Activated T-helper 17 cell treated with anti-CD3 and anti-CD28 coated beads, Interleukin-2, amount 50 U/mL, for 72 hours (primary cell): ENCODE measurements at regions not wholly inside any gene's neighbourhood (a gene's known extent, or its start where the extent isn't known, plus 50 kb on each side); places are given as distances from the start of the nearest gene placed in this dataset.

Experiments used
- ATAC-seq: fragments of 150-1000 bp; cut with Tn5 transposase; replicated peaks from 2 replicates; pipeline ENCODE4 v1.10.0; 2021; ENCODE audit warnings: mild to moderate bottlenecking, moderate library complexity
- H3K27ac Mint-ChIP-seq: one replicate; pipeline ENCODE4 v1.8.0; 2022; ENCODE audit warnings: mixed read lengths
- H3K27me3 Mint-ChIP-seq: one replicate; pipeline ENCODE4 v1.8.0; 2022; ENCODE audit warnings: mixed read lengths
- H3K36me3 Mint-ChIP-seq: one replicate; pipeline ENCODE4 v1.8.0; 2022; ENCODE audit warnings: low read depth, mild to moderate bottlenecking, mixed read lengths
- H3K4me1 Mint-ChIP-seq: one replicate; pipeline ENCODE4 v1.8.0; 2022; ENCODE audit warnings: mixed read lengths
- H3K4me3 Mint-ChIP-seq: one replicate; pipeline ENCODE4 v1.8.0; 2022; ENCODE audit warnings: mild to moderate bottlenecking, mixed read lengths
- H3K9me3 Mint-ChIP-seq: one replicate; pipeline ENCODE4 v1.8.0; 2022; ENCODE audit warnings: mixed read lengths

DNA sequence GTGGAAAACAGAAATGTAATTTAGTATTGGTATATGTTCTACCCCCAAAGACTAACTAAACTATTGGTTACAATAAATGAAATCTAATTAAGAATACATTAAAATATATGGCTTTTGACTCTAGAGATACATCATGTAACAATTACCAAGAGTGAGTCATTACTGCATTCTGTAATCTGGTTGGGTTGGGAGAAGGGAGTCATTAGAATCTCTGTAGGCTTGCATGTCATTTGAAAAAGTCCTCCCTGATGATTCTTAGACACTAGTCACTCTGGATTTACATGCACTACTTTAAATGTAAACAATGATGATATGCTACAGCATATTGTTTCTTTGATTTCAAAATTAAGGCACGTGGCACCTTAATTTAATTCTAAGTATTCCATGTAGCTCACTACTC is 293.4 kb upstream of the CHST9 start:
- peaks cover 27% of the 10 kb centered on the region for H3K9me3 Mint-ChIP-seq
- H3K4me3 Mint-ChIP-seq = no peak overlapping the region
- no peaks in the 10 kb centered on the region for H3K4me1 Mint-ChIP-seq
- H3K36me3 Mint-ChIP-seq = no peaks in the 10 kb centered on the region
- no peak overlapping the region for H3K27ac Mint-ChIP-seq
- no peak for ATAC-seq
- no peaks in the 10 kb centered on the region for H3K27me3 Mint-ChIP-seq

DNA sequence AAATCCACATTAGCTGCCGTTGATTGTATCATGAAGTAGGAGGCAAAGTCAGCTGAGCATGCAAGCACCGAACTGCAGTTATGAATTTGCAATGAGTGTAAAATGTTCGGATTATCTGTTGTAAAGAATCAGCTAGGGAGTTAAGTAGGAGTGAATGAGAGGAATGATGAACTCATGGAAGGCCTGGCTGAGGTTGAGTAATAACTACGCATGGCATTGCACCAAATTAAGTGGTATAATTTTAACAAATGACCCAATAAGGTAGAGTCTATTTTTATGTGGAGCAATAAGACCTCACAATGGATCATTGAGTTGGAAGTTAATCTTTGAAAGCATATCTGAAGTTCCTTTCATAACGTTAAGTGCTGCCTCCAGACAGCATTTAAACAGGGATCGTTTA is 288.2 kb upstream of the CHST9 start:
- H3K9me3 Mint-ChIP-seq = peaks cover 21% of the 10 kb centered on the region
- H3K27ac Mint-ChIP-seq = no peak overlapping the region
- no peak overlapping the region for H3K4me3 Mint-ChIP-seq
- H3K36me3 Mint-ChIP-seq = no peaks in the 10 kb centered on the region
- ATAC-seq = no peak
- H3K4me1 Mint-ChIP-seq = no peaks in the 10 kb centered on the region
- no peaks in the 10 kb centered on the region for H3K27me3 Mint-ChIP-seq

DNA sequence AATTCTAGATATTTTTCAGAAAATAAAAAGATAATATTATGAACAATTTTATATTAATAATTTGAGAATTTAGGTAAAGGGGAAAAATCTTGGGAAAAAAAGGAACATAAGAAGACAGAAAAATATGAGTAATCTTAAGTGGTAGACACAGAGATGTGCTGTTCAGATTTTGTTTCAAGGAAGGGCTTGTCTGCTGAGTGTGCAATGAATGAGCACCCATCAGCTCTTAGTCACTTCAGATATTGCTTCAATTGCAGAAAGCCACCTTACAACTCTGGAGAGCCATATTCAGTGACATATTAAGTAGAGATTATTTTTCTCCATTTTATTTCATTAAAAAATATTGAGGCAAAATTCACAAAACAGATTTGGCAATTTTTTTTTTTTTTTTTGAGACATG is 282.0 kb upstream of the CHST9 start:
- H3K4me1 Mint-ChIP-seq = no peaks in the 10 kb centered on the region
- no peak overlapping the region for H3K27ac Mint-ChIP-seq
- no peaks in the 10 kb centered on the region for H3K36me3 Mint-ChIP-seq
- H3K9me3 Mint-ChIP-seq = no peaks in the 10 kb centered on the region
- no peaks in the 10 kb centered on the region for H3K27me3 Mint-ChIP-seq
- H3K4me3 Mint-ChIP-seq = no peak overlapping the region
- no peak for ATAC-seq

DNA sequence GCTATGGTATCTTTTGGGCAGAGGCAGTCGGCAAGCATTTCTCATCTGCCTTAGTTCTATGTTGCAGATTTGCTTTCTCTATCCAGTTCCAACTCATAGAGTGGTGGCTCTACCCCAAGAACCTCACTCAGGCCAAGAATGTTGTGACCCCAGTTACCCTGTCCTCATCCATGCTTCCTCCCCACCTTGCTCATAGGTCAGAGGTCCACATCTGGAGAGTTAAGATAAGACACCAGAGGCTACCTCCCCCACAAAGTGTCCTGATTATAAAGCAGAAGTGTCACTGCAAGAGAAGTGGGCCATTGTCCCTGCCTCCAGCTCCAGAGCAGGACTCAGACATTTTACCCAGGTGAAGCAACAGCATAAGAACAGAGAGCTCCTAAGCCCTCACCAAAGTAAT is 276.8 kb upstream of the CHST9 start:
- H3K4me1 Mint-ChIP-seq = no peaks in the 10 kb centered on the region
- H3K27ac Mint-ChIP-seq = no peak overlapping the region
- no peaks in the 10 kb centered on the region for H3K27me3 Mint-ChIP-seq
- H3K36me3 Mint-ChIP-seq = no peaks in the 10 kb centered on the region
- no peak overlapping the region for H3K4me3 Mint-ChIP-seq
- no peak for ATAC-seq
- H3K9me3 Mint-ChIP-seq = peaks cover 4% of the 10 kb centered on the region

DNA sequence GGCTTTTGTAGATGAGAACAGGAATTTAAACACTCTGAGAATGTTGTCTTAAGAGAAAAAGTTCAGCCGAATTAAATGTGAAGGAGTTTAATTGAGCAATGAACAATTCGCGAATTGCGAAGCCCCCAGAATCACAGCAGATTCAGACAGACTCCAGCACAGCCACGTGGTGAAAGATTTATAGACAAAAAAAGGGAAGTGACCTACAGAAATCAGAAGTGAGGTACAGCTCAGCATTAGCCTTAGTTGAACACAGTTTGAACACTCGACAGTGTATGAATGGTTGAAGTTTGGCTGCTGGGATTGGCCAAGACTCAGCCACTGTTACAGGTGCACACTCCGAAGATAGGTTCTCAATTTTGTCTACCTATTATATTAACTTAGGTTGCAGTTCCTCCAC is 264.0 kb upstream of the CHST9 start:
- H3K9me3 Mint-ChIP-seq = peaks cover 7% of the 10 kb centered on the region
- H3K27ac Mint-ChIP-seq = no peak overlapping the region
- no peak for ATAC-seq
- H3K4me3 Mint-ChIP-seq = no peak overlapping the region
- H3K4me1 Mint-ChIP-seq = no peaks in the 10 kb centered on the region
- no peaks in the 10 kb centered on the region for H3K36me3 Mint-ChIP-seq
- no peaks in the 10 kb centered on the region for H3K27me3 Mint-ChIP-seq

DNA sequence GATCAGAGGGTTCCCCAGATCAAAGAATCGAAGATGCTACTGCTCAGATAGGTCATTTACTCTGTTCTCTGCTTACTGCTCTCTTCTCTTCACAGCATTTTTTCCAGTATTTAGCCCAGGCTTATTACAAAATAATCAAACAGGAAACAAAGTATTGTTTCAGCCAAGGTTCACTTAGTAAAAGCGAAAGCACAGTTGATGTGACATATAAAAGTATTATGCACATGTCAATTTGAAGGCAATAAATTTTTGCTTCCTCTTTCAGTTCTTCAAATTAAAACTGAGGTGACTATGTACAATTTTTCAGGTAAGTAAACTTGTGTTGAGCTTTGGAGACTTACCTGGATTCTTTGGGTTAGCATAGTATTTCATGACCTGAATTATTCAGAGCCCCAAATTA is 262.8 kb upstream of the CHST9 start:
- H3K27ac Mint-ChIP-seq = no peak overlapping the region

DNA sequence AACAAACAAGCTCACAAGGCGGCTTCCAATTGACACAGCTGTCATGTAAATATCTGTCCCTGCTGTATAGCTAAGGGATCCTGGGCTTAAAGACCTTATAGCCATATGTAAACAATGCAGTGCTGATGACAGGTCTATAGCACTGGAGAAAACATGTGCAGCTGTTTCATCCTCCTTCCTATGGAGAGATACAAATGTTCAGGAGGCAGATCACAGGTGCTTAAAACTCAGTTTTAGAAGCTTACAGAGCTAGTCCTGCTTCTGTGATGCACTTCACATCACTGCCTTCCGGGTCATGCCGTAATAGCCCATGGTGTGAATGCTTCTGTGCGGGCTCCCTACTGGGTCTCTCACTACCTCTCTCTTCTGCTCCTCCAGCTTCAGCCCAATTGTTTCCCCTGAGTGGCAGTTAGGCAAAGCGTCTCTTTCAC is 262.4 kb upstream of the CHST9 start:
- no peak overlapping the region for H3K4me3 Mint-ChIP-seq
- H3K27ac Mint-ChIP-seq = no peak overlapping the region
- H3K4me1 Mint-ChIP-seq = no peaks in the 10 kb centered on the region
- ATAC-seq = no peak
- peaks cover 4% of the 10 kb centered on the region for H3K9me3 Mint-ChIP-seq
- no peaks in the 10 kb centered on the region for H3K36me3 Mint-ChIP-seq
- no peaks in the 10 kb centered on the region for H3K27me3 Mint-ChIP-seq

More for the DNA sequence above, 262.8 kb upstream of the CHST9 start:
- Mint-ChIP-seq H3K9me3 (peaks cover 4% of the 10 kb centered on the region), H3K4me3 (no peak overlapping the region), H3K36me3 (no peaks in the 10 kb centered on the region), H3K27me3 (no peaks in the 10 kb centered on the region), H3K4me1 (no peaks in the 10 kb centered on the region)
- no peak for ATAC-seq

DNA sequence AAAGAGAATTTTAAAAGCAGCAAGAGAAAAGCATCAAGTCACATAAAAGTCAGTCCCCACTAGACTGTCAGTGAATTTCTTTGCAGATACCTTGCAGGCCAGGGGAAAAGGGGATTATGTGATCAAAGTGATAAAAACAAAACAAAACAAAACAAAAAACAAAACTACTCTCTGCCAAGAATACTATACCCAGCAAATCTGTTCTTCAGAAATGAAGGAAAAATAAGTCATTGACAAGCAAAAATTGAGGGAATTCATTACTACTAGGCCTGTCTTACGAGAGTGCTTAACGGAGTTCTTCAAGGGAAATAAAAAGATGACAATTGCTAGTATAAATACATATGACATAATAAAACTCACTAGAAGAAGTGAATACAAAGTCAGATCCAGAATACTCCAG is 245.5 kb upstream of the CHST9 start:
- Mint-ChIP-seq H3K27ac (no peak overlapping the region), H3K4me1 (no peaks in the 10 kb centered on the region), H3K36me3 (no peaks in the 10 kb centered on the region), H3K27me3 (no peaks in the 10 kb centered on the region), H3K9me3 (peaks cover 10% of the 10 kb centered on the region), H3K4me3 (no peak overlapping the region)
- ATAC-seq = no peak

DNA sequence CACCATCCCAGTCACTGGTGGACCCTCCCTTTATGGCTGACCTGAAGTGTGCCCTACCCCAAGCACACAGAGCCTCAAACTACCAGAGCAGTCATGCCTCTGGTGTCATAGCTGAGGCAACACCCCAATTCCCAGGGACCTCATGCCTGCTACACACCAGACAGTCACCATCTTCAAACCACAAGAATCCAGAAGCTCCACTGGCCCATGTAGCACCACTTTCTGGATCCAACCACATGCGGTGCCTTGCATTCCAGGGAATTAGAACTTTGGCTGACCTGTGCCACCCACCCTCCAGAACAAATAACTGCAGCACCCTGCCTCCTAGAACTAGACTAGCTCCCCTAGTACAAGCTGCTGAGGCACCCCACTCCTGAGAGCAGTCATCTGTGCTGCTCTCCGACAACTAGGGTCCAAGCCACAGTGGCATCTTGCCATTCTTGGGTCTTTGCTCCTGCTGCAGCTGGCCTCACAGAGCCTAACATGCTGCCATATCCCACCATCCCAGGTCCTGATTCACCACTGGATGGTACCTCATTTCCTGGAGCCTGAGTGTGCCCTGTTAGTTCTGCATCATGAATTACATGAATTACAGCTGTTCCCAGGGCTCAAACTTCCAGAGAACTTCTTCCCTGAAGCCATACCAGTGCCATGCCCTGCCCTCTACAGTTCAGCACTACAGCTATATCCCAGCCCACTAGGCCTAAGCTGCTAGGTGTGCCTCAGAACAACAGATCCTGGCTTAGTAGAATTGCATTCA is 243.8 kb upstream of the CHST9 start:
- Mint-ChIP-seq H3K9me3 (peaks cover 9% of the 10 kb centered on the region), H3K4me1 (no peaks in the 10 kb centered on the region), H3K4me3 (no peak overlapping the region), H3K27ac (no peak overlapping the region), H3K36me3 (no peaks in the 10 kb centered on the region), H3K27me3 (no peaks in the 10 kb centered on the region)
- no peak for ATAC-seq

DNA sequence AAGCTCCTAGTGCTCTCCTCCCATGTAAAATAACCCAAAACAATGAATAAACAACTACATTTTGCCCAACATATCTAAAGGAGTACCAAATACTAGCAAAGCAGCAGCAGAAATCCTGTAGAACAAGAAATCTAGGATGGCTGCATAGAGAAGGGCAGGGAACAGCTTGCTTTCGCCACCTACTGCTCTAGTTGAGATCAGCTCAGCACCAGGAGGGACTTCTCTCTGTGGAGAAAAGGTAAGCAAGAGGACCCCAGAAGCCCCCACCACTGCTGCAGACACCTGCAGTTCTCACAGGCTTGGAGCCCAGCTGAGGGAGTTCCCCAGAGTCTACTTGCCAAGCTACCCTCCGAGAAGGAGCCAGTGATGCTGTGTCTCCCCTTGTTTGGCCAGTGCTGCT is 243.0 kb upstream of the CHST9 start:
- no peak for ATAC-seq
- no peak overlapping the region for H3K27ac Mint-ChIP-seq
- no peaks in the 10 kb centered on the region for H3K27me3 Mint-ChIP-seq
- H3K4me3 Mint-ChIP-seq = no peak overlapping the region
- no peaks in the 10 kb centered on the region for H3K4me1 Mint-ChIP-seq
- no peaks in the 10 kb centered on the region for H3K36me3 Mint-ChIP-seq
- H3K9me3 Mint-ChIP-seq = peaks cover 9% of the 10 kb centered on the region

DNA sequence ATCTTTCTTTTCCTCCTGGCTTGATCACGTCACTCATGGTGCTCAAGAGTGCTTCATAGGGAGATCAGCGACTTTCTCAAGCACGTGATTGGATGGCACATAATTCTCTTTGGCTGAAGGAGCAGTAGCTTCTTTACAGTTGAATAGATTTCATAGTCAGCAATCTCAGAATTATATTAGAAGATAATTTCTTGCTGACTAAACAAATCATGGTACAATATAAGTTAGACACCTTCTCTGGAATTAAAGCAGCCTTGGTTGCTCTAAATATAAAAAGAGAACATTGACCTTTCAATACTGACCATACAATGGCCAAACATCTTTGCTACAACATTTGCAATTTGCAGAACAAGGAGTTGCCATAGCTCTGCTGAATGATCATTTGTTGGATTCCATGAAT is 238.5 kb upstream of the CHST9 start:
- no peak overlapping the region for H3K27ac Mint-ChIP-seq
- ATAC-seq = no peak
- H3K27me3 Mint-ChIP-seq = no peaks in the 10 kb centered on the region
- H3K4me3 Mint-ChIP-seq = no peak overlapping the region
- H3K36me3 Mint-ChIP-seq = no peaks in the 10 kb centered on the region
- peaks cover 24% of the 10 kb centered on the region for H3K9me3 Mint-ChIP-seq
- no peaks in the 10 kb centered on the region for H3K4me1 Mint-ChIP-seq

DNA sequence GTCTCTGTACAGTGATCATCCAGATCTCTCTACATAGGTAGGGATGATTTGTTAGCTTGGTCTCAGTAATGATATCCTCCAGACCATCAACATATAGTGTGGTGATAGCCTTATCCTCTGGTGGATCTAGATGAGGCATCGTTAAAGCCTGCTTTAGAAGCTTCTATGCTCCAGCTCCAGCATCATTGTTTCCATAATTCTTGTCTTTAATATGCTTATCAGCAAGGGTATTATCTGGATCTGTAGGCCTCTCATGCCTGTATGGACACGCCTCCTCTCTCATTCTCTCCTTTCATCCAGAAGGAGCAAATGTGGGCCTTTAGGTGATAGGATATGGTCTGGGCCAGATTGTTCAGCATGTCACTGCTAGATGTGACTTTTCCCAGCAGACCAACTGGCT is 234.5 kb upstream of the CHST9 start:
- H3K27ac Mint-ChIP-seq = no peak overlapping the region
- no peak for ATAC-seq
- peaks cover 24% of the 10 kb centered on the region for H3K9me3 Mint-ChIP-seq
- H3K36me3 Mint-ChIP-seq = no peaks in the 10 kb centered on the region
- H3K4me1 Mint-ChIP-seq = no peaks in the 10 kb centered on the region
- H3K4me3 Mint-ChIP-seq = no peak overlapping the region
- H3K27me3 Mint-ChIP-seq = no peaks in the 10 kb centered on the region

DNA sequence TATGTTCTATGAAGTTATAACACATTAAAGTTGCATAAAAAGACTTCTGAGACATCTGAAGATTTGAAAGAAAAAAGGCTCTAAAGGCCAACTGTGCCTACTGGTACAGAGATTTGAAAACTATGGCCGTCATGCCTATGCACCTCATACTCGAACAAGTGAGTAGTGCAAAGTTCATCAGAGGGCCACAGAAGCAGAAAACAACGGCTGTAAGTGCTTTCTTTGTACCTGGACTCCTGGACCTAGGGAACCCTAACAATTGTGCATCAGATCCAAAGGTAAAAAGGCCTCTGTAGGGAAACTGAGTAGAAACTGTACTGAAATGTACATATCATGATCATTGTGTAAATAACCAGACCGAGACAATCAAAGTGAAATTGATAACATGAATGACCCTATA is 230.4 kb upstream of the CHST9 start:
- ATAC-seq = no peak
- Mint-ChIP-seq H3K36me3 (no peaks in the 10 kb centered on the region), H3K27ac (no peak overlapping the region), H3K9me3 (peaks cover 24% of the 10 kb centered on the region), H3K4me3 (no peak overlapping the region), H3K4me1 (no peaks in the 10 kb centered on the region), H3K27me3 (no peaks in the 10 kb centered on the region)

DNA sequence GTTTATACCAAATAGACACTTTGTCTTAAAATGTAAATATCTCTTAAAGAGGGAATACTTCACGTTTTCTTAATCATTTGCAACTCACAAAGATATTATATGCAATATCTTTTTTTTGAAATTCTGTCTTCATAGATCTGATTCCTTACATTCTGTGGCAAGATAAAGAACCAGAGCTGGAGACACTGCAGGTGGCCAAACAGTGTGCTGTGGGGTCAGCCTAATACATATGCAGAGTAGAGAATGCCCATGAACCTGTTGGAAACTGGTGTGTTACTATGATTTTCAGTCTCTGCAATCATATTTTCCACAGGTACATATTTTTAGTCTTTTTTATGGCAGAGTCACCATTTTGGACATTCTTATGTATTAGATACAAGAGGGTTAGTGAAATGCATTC is 229.6 kb upstream of the CHST9 start:
- Mint-ChIP-seq H3K27ac (no peak overlapping the region), H3K27me3 (no peaks in the 10 kb centered on the region), H3K4me3 (no peak overlapping the region), H3K36me3 (no peaks in the 10 kb centered on the region), H3K4me1 (no peaks in the 10 kb centered on the region), H3K9me3 (peaks cover 24% of the 10 kb centered on the region)
- no peak for ATAC-seq

DNA sequence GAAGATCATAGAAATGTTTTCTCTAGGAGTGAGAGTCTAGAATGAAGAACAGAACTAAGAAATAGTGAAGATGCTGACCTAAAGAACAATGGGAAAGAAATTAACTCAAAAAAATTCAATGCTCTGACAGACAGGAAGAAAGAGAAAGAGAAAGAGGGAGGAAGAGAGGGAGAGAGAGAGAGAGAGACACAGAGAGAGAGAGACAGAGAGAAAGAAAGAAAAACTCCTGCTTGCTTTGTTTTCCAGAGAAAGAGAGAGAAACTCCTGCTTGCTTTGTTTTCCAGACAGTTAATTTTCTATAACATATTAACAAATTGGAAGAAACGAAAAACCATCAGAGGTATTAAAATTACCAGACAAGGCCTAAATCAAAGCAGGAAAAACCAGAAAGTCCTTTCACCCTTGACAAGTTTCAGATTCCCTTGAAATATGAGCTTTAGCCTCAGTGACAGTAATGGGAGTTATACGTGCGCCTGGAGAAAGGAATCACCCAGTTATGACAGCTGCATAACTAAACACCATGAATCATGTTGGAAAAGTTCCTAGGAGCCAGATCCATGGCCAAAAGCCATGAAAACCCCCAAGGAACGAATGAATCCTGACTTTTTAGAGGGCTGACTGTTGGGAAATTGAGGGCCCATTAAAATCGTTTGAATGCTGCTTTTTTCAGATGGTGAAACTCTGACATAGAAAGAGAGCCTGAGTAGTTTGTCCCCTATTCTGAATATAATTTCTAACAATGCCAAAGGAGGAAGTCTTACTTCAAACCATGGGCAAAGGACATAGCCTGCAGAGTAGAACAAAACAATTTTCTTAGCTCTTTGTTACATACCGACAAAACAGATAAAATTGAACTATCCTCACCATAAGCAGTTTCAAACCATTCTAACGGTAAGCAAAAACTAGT is 228.6 kb upstream of the CHST9 start:
- ATAC-seq = no peak
- Mint-ChIP-seq H3K36me3 (no peaks in the 10 kb centered on the region), H3K4me3 (no peak overlapping the region), H3K9me3 (peaks cover 24% of the 10 kb centered on the region), H3K27me3 (no peaks in the 10 kb centered on the region), H3K27ac (no peak overlapping the region), H3K4me1 (no peaks in the 10 kb centered on the region)
